GM23248 (cell line): ENCODE measurements at regions not wholly inside any gene's neighbourhood (a gene's known extent, or its start where the extent isn't known, plus 50 kb on each side); places are given as distances from the start of the nearest gene placed in this dataset.

Experiments used
- DNase-seq: peaks from one replicate; pipeline ENCODE4 v3.0.0-alpha.2; 2015
- H2AFZ ChIP-seq: fragments of 200-600 bp; sonication (generic); 2 replicates; pipeline ENCODE4 v1.6.1; 2016; ENCODE audit warnings: antibody characterized with exemption
- H3F3A ChIP-seq: fragments of 200-600 bp; sonication (generic); 2 replicates; pipeline ENCODE4 v1.6.1; 2016; ENCODE audit warnings: mild to moderate bottlenecking, antibody characterized with exemption, mixed run types; ENCODE audit not compliant: insufficient read depth
- H3K27ac ChIP-seq: fragments of 200-600 bp; sonication (generic); 2 replicates; pipeline ENCODE4 v1.5.1; 2016; ENCODE audit warnings: mild to moderate bottlenecking
- H3K27me3 ChIP-seq: fragments of 200-600 bp; sonication (generic); replicated peaks from 2 replicates; pipeline ENCODE4 v1.6.1; 2016; ENCODE audit warnings: mild to moderate bottlenecking; ENCODE audit not compliant: insufficient read depth
- H3K36me3 ChIP-seq: fragments of 200-600 bp; sonication (generic); 2 replicates; pipeline ENCODE4 v1.6.1; 2016; ENCODE audit warnings: low read depth, mild to moderate bottlenecking
- H3K4me1 ChIP-seq: fragments of 200-600 bp; sonication (generic); 2 replicates; pipeline ENCODE4 v1.6.1; 2016; ENCODE audit warnings: mild to moderate bottlenecking; ENCODE audit not compliant: insufficient read depth
- H3K4me2 ChIP-seq: fragments of 200-600 bp; sonication (generic); one replicate; pipeline ENCODE4 v1.6.1; 2016; ENCODE audit warnings: mild to moderate bottlenecking; ENCODE audit not compliant: unreplicated experiment
- H3K4me3 ChIP-seq: fragments of 200-600 bp; sonication (generic); 2 replicates; pipeline ENCODE4 v1.5.1; 2016; ENCODE audit warnings: mild to moderate bottlenecking
- H3K79me2 ChIP-seq: fragments of 200-600 bp; sonication (generic); 2 replicates; pipeline ENCODE4 v1.6.1; 2016; ENCODE audit warnings: mild to moderate bottlenecking; ENCODE audit not compliant: insufficient read depth
- H3K9ac ChIP-seq: fragments of 200-600 bp; sonication (generic); 2 replicates; pipeline ENCODE4 v1.6.1; 2016; ENCODE audit warnings: mild to moderate bottlenecking
- H3K9me2 ChIP-seq: fragments of 200-600 bp; sonication (generic); 2 replicates; pipeline ENCODE4 v1.6.1; 2016; ENCODE audit warnings: mixed run types, mild to moderate bottlenecking, moderate library complexity; ENCODE audit not compliant: insufficient read depth
- H3K9me3 ChIP-seq: fragments of 200-600 bp; sonication (generic); one replicate; pipeline ENCODE4 v1.6.1; 2017; ENCODE audit warnings: low read depth
- H4K20me1 ChIP-seq: fragments of 200-600 bp; sonication (generic); 2 replicates; pipeline ENCODE4 v1.6.0; 2016; ENCODE audit not compliant: insufficient read depth
- EZH2 ChIP-seq: fragments of 200-600 bp; sonication (generic); IDR thresholded peaks from 2 replicates; pipeline ENCODE4 v1.6.1; 2018; ENCODE audit warnings: antibody characterized with exemption, mild to moderate bottlenecking; ENCODE audit not compliant: insufficient read depth, poor library complexity, severe bottlenecking
- EZH2phosphoT487 ChIP-seq: fragments of 200-600 bp; sonication (generic); IDR thresholded peaks from 2 replicates; pipeline ENCODE4 v1.6.1; 2018; ENCODE audit warnings: antibody characterized with exemption, moderate library complexity, mild to moderate bottlenecking, low read depth; ENCODE audit not compliant: insufficient read depth
- WGBS, 2 experiments: methylation state at CpG; one replicate each; pipeline ENCODE4 v1.1.6; 2015 to 2017; ENCODE audit warnings: low lambda C conversion rate in 2 of 2, low coverage in 1 of 2; ENCODE audit errors: missing lambda C conversion rate in 2 of 2; 5-methylcytosine and 5-hydroxymethylcytosine counted together
- in situ Hi-C: fragments of 300-500 bp; cut with MboI; formaldehyde crosslinking; loops from 2 replicates; pipeline ENCODE4 v1.15.0; 2020

DNA sequence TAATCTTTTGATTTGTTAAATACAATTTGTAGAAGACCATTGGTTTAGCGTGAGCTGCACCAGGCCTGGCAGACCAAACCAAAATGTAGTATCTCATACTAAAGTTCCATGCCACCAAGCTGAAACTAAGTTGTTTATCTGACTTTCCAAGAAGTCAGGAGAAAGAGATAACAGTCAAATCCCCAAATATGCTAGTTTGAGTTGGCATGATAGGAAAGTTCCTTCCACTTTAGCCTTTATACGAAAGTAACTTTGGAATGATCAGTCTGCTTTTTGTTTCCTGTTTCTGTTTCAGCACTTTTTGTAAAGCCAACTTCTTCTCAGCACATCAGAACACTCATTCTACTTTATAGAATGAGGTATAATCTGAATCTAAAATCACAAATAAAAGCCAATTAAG lies 449.2 kb downstream of the GRXCR1 start:
- DNase-seq = peak; percentile 17
- no peaks in the 10 kb centered on the region for H3K9me2 ChIP-seq
- in situ Hi-C loops = no loop called here
- peak overlapping the region; percentile 78 for H2AFZ ChIP-seq
- no peaks in the 10 kb centered on the region for H3K9me3 ChIP-seq
- WGBS, 2 experiments = 67 to 68% methylated on average over 2 of the region's 2 CpGs
- H3K27me3 ChIP-seq = no peaks in the 10 kb centered on the region
- no peaks in the 10 kb centered on the region for H4K20me1 ChIP-seq
- H3K79me2 ChIP-seq = no peaks in the 10 kb centered on the region
- TF ChIP-seq EZH2phosphoT487 = no peak
- no peak for TF ChIP-seq EZH2
- 0 out of 2 replicates have a peak overlapping the region, but pooled peaks have one; percentile 17 for H3K4me3 ChIP-seq
- H3K27ac ChIP-seq = peak overlapping the region; percentile 18; the same call in 1 of the 2 replicates
- H3K36me3 ChIP-seq = no peaks in the 10 kb centered on the region
- peaks cover 31% of the 10 kb centered on the region for H3F3A ChIP-seq
- H3K4me2 ChIP-seq = no peak overlapping the region
- peaks cover 56% of the 10 kb centered on the region for H3K4me1 ChIP-seq
- H3K9ac ChIP-seq = peak overlapping the region; percentile 19; the same call in 1 of the 2 replicates

GRCh38 chr4:43343298-43343697 lies 450.8 kb downstream of the GRXCR1 start:
- Histone ChIP-seq H3K4me3 (no peak overlapping the region), H3K36me3 (no peaks in the 10 kb centered on the region), H2AFZ (no peak overlapping the region), H3K27ac (no peak overlapping the region), H3K4me1 (peaks cover 44% of the 10 kb centered on the region), H3K79me2 (no peaks in the 10 kb centered on the region), H3K9ac (no peak overlapping the region), H4K20me1 (no peaks in the 10 kb centered on the region), H3K4me2 (no peak overlapping the region), H3K9me2 (no peaks in the 10 kb centered on the region), H3K27me3 (no peaks in the 10 kb centered on the region), H3F3A (peaks cover 17% of the 10 kb centered on the region), H3K9me3 (no peaks in the 10 kb centered on the region)
- in situ Hi-C loops = no loop called here
- DNase-seq = no peak
- no peak for TF ChIP-seq EZH2phosphoT487
- no peak for TF ChIP-seq EZH2

GRCh38 chr4:43345323-43345925 lies 452.9 kb downstream of the GRXCR1 start:
- H3K9me2 ChIP-seq = no peaks in the 10 kb centered on the region
- no peak overlapping the region for H3K27ac ChIP-seq
- no peak for DNase-seq
- 0 out of 2 replicates have a peak, but pooled peaks cover 8% of the 10 kb centered on the region for H3F3A ChIP-seq
- H3K79me2 ChIP-seq = no peaks in the 10 kb centered on the region
- H3K4me3 ChIP-seq = no peak overlapping the region
- TF ChIP-seq EZH2phosphoT487 = no peak
- no peak for TF ChIP-seq EZH2
- peaks cover 30% of the 10 kb centered on the region for H3K4me1 ChIP-seq
- H2AFZ ChIP-seq = no peak overlapping the region
- H3K9ac ChIP-seq = no peak overlapping the region
- H3K9me3 ChIP-seq = no peaks in the 10 kb centered on the region
- 65% methylated on average over 3 of the region's 3 CpGs for WGBS, 2 experiments
- no peaks in the 10 kb centered on the region for H4K20me1 ChIP-seq
- H3K27me3 ChIP-seq = no peaks in the 10 kb centered on the region
- no peaks in the 10 kb centered on the region for H3K36me3 ChIP-seq
- no peak overlapping the region for H3K4me2 ChIP-seq
- in situ Hi-C loops = no loop called here

- Histone ChIP-seq H3K79me2 (no peaks in the 10 kb centered on the region), H2AFZ (no peak overlapping the region), H4K20me1 (no peaks in the 10 kb centered on the region), H3K4me2 (peak overlapping the region; percentile 10), H3K27me3 (no peaks in the 10 kb centered on the region), H3K36me3 (no peaks in the 10 kb centered on the region), H3K9me2 (no peaks in the 10 kb centered on the region), H3F3A (no peaks in the 10 kb centered on the region), H3K4me3 (no peak overlapping the region), H3K4me1 (peaks cover 9% of the 10 kb centered on the region), H3K9me3 (no peaks in the 10 kb centered on the region), H3K9ac (no peak overlapping the region), H3K27ac (no peak overlapping the region)
- 88 to 94% methylated on average over 2 of the region's 2 CpGs for WGBS, 2 experiments
- TF ChIP-seq EZH2 (no peak), EZH2phosphoT487 (no peak)
- in situ Hi-C loops = no loop called here
- DNase-seq = peak; percentile 18
Observed at GRCh38 chr4:43348591-43348990, 456.1 kb downstream of the GRXCR1 start.
